ENCODE measurements at regions not wholly inside any gene's neighbourhood (a gene's known extent, or its start where the extent isn't known, plus 50 kb on each side); places are given as distances from the start of the nearest gene placed in this dataset.

DNA sequence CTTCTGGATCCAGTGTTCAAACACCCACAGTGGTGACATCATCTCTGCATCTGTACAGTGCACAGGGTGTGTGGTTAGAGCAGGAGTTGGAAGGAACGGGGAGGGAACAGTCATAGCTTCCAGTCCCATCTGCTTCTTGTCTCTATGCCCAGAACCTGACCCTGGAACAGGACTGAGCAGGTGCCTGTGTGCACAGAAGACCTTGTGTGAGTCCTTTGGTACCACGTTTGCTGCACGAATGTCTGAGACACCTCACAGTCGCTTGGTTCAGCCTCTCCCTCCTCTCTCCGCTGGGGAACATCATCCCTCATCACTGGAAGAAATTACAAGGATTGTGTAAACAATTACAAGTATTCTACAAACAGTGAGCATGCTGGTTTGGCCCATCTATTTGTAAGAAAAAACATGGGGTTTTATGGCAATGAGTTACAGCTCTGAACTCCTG, 243.0 kb upstream of the KLF6 start:
- H3K27ac ChIP-seq: no peak overlapping the region
- TF ChIP-seq, protein P1, sequence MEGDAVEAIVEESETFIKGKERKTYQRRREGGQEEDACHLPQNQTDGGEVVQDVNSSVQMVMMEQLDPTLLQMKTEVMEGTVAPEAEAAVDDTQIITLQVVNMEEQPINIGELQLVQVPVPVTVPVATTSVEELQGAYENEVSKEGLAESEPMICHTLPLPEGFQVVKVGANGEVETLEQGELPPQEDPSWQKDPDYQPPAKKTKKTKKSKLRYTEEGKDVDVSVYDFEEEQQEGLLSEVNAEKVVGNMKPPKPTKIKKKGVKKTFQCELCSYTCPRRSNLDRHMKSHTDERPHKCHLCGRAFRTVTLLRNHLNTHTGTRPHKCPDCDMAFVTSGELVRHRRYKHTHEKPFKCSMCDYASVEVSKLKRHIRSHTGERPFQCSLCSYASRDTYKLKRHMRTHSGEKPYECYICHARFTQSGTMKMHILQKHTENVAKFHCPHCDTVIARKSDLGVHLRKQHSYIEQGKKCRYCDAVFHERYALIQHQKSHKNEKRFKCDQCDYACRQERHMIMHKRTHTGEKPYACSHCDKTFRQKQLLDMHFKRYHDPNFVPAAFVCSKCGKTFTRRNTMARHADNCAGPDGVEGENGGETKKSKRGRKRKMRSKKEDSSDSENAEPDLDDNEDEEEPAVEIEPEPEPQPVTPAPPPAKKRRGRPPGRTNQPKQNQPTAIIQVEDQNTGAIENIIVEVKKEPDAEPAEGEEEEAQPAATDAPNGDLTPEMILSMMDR (IDR thresholded peaks at IDR 0.05): no peak
- DNase-seq (no peak), ATAC-seq (no peak), FAIRE-seq (no peak)
- no peaks in the 10 kb centered on the region for H3K36me3 ChIP-seq
- no peaks in the 10 kb centered on the region for H3K4me1 ChIP-seq
- WGBS, 2 donors: 50 to 81% methylated on average over 5 of the region's 5 CpGs
- intact Hi-C loops (cut with DNase I): no loop called here
- no peaks in the 10 kb centered on the region for H3K9me3 ChIP-seq
- H3K27me3 ChIP-seq: no peaks in the 10 kb centered on the region
- no peak overlapping the region for H3K4me3 ChIP-seq

DNA sequence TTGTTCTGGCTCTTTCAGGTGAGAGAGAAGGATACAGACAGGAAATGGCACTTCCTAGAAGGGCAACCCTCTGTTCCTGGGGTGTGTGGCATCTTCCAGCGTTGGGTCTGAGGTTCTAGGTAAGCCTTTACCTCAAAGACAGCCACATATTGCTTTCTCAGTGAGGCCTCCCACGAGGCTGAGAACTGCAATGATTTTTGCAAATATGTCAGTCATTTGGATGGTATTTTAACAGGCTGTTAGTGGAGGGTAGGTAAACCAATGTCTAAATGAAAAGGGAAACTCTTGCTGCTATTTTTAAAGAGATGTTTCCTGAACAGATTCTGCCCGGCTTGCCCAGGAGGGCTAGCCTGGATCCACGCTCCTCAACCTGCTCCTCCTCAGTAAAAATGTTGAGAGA, 240.3 kb upstream of the KLF6 start:
- intact Hi-C loops (cut with DNase I): no loop called here
- Histone ChIP-seq H3K4me1 (no peaks in the 10 kb centered on the region), H3K27me3 (no peaks in the 10 kb centered on the region), H3K36me3 (no peaks in the 10 kb centered on the region), H3K9me3 (no peaks in the 10 kb centered on the region), H3K27ac (no peak overlapping the region), H3K4me3 (no peak overlapping the region)
- ATAC-seq (no peak), FAIRE-seq (no peak), DNase-seq (no peak)
- WGBS, 2 donors: 58 to 72% methylated on average over 4 of the region's 4 CpGs
- TF ChIP-seq, protein P1 (IDR thresholded peaks at IDR 0.05): no peak

DNA sequence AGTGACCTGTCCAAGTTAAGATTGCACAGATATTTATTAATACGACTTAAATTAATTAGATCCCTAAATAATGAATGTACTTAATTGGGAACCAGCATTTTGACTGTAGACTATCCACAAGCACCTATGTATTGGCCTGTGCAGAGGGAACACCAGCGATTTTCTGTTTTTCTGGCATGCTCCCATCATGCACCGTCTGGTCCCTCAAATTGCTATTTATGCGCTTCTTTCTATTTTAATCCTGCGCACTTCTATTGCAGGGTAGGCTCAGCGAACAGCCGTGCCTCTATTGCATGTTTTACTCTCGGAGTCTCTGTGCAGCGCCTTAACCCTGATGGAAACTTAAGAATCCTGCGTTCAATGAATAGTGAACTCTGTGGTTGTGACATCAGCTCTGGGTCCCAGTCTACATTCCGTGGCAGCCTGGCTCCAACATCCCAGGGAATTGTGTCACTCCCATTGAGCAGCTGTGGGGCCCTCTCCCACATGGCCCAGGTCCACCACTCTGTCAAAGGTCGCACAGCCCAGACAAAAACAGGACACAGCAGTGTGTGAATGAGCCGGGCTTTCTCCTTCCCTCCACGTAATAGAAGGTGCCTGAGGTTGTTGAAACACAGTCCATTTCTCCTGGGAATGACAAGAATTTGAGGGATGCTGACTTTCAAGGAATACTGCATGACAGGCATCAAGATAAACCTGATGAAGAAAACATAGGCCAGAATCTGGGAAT, 239.7 kb upstream of the KLF6 start:
- TF ChIP-seq, protein P1 (IDR thresholded peaks at IDR 0.05): no peak
- Histone ChIP-seq H3K27ac (no peak overlapping the region), H3K27me3 (no peaks in the 10 kb centered on the region), H3K36me3 (no peaks in the 10 kb centered on the region), H3K4me1 (no peaks in the 10 kb centered on the region), H3K9me3 (no peaks in the 10 kb centered on the region), H3K4me3 (no peak overlapping the region)
- no peak for FAIRE-seq
- WGBS, 2 donors: 72 to 77% methylated on average over 14 of the region's 14 CpGs
- no peak for ATAC-seq
- no peak for DNase-seq
- intact Hi-C loops (cut with DNase I): no loop called here

DNA sequence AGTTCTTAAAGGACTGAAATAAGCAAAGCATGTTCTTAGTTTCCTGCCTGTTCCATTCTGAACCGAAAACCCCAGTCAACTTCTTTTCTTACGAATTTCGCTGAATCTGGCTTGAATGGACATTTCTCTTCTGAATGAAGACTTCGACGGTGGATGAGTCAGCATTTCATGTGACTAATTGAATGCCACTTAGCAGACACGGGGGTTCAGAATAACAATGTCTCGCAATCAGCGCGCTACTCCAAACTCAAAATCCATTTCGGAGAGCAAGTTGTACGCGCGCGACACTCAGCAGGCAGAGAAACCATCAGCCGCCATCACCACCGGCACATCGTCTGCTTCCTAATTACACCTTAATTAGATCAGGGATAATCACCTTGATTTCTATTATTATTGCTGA, 239.0 kb upstream of the KLF6 start:
- ATAC-seq: no peak
- FAIRE-seq: no peak
- no peak for DNase-seq
- no peak overlapping the region for H3K4me3 ChIP-seq
- intact Hi-C loops (cut with DNase I): no loop called here
- TF ChIP-seq, protein P1 (IDR thresholded peaks at IDR 0.05): no peak
- no peaks in the 10 kb centered on the region for H3K27me3 ChIP-seq
- no peak overlapping the region for H3K27ac ChIP-seq
- 84 to 85% methylated on average over 17 of the region's 17 CpGs for WGBS, 2 donors
- no peaks in the 10 kb centered on the region for H3K36me3 ChIP-seq
- H3K9me3 ChIP-seq: no peaks in the 10 kb centered on the region
- H3K4me1 ChIP-seq: no peaks in the 10 kb centered on the region

DNA sequence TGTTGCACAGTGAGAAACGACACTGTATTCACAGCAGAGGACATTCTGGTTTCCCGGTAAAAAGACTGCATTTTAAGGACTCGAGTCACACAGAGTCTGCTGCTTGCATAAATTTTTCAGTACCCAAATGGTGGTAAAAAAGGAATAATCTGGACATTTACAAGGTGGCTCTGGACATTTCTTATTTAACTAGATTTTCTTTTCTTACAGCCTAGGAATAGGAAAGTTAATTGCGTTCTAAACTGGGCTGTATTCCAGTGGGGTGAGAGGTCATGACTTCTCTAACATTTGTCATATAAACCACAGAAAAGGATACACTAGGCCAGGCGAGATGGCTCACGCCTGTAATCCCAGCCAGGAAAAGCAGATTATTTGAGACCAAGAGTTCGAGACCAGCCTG, 237.5 kb upstream of the KLF6 start:
- intact Hi-C loops (cut with DNase I): no loop called here
- ATAC-seq (no peak), FAIRE-seq (no peak), DNase-seq (no peak)
- no peaks in the 10 kb centered on the region for H3K27me3 ChIP-seq
- no peaks in the 10 kb centered on the region for H3K9me3 ChIP-seq
- WGBS, 2 donors: 66 to 82% methylated on average over 7 of the region's 7 CpGs
- TF ChIP-seq, protein P1 (IDR thresholded peaks at IDR 0.05): no peak
- H3K27ac ChIP-seq: no peak overlapping the region
- no peaks in the 10 kb centered on the region for H3K36me3 ChIP-seq
- no peak overlapping the region for H3K4me3 ChIP-seq
- H3K4me1 ChIP-seq: no peaks in the 10 kb centered on the region

All from pancreas (tissue), 10 donors.